GM19395 (cell line): ENCODE measurements at regions not wholly inside any gene's neighbourhood (a gene's known extent, or its start where the extent isn't known, plus 50 kb on each side); places are given as distances from the start of the nearest gene placed in this dataset.
A peak's percentile ranks its signal among the peaks of the same experiment; 100 is the strongest.

Source experiments
- ATAC-seq: cut with Tn5 transposase; IDR thresholded peaks from one replicate; pipeline ENCODE4 v1.9.1; 2021; ENCODE audit warnings: mild to moderate bottlenecking, moderate library complexity; ENCODE audit not compliant: unreplicated experiment

GRCh38 chr5:160961038-160961437 lies 109.0 kb upstream of the ATP10B start:
- ATAC-seq: no peak

DNA sequence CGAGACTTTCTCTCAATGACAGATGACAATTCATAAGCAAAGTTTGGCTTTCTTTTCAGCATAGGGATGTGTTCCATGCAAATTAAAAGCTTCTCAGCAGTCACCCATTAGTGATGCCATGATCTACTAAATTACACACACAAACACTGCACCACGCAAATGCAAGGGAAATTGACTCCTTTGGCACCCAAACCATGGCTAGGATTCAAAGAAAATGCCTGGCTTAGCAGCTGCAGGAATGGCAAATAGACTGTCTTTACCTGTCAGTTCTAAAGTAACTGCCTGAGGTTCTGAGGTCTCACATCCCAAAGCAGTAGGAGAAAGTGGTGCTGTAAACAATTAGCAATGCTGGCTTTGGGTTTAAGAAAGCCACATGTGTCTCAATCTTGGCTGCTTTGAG lies 108.6 kb upstream of the ATP10B start:
- no peak for ATAC-seq

GRCh38 chr5:160959804-160960203 lies 107.8 kb upstream of the ATP10B start:
- ATAC-seq: no peak

DNA sequence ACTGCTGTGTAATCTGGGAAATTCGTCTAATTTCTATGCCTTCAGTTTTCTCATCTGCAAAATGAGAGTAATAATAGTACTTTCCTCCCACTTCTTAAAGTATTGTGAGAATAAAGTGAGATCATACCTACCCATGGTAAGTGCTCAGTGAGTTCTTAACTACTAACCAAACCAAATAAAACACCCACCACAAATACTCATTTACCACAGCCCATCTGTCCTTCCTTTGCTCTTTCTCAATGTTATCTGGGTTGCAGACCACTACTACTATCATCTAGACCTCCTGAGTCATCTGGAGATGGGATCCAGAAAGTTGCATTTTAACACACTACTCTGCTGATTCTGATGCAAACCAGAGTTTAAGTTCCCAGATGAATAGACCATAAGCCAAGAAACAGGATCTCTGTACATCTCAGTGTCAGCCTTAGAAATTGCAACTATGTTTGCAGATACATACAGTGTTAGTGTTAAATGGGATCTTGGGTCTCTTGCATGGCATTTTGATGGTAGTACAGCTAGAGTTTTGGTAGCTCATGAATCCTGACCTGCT lies 105.4 kb upstream of the ATP10B start:
- ATAC-seq: peak; percentile 48

- ATAC-seq: no peak
Measured at GRCh38 chr5:160956051-160956450, 104.0 kb upstream of the ATP10B start.

DNA sequence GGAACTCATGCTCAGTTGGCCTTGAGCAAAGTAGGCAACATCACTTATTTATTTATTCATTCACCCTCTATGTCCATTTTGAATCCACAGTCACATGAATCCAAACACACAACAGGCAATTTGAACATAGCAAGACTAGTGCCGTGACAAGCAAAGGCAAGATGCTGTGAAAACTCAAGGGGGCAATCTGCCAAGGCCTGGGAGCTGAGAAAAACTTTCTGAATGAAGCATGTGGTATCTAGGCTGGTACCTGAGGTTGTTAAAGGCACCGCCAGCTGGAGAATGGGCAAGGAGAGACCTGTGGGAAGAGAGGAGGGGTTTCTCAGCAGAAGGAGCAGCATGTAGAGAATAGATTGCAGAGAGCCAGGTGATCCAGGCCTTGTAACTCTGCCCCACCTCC lies 98.3 kb upstream of the ATP10B start:
- no peak for ATAC-seq

- ATAC-seq: no peak
Measured at GRCh38 chr5:160940725-160941124, 88.7 kb upstream of the ATP10B start.

DNA sequence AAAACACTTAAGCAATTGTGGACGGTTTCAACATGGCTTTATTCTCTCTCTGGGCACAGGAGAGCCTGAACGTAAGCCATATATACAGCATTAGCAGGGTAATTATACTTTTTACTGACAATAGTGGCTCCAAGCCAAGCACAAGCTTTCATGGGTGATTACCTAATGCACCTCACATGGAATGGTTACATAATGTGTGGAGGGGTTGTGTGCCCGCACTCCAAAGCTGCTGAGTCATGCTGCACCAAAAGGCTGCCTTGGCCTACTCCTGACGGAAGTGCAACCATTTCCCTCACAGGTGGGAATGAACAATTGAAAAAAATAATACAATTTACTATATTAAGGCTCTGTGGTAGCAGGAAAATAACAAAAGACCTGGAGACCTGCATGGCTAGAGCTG lies 86.5 kb upstream of the ATP10B start:
- ATAC-seq: no peak

GRCh38 chr5:160937570-160937969 lies 85.6 kb upstream of the ATP10B start:
- no peak for ATAC-seq

- no peak for ATAC-seq
Measured at GRCh38 chr5:160935776-160936175, 83.8 kb upstream of the ATP10B start.

DNA sequence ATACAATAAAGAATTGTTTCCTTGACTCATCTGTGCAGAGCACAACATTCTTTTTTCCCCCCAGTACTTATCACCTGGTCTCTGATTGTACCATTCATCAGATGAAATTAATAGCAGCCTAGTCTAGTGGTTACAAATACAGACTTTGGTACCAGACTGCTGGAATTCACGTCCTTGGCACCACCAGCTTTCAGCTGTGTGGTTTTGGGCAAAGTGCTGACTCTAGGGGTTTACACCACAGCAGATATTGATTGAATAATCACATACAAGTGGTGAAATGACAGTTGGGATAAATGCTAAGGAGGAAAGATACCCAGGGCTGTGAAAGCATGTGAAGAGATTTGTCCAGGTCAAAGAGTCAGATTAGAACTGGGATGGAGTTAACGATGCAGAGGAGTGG lies 79.3 kb upstream of the ATP10B start:
- ATAC-seq: no peak

GRCh38 chr5:160930406-160930805 lies 78.4 kb upstream of the ATP10B start:
- ATAC-seq: no peak

DNA sequence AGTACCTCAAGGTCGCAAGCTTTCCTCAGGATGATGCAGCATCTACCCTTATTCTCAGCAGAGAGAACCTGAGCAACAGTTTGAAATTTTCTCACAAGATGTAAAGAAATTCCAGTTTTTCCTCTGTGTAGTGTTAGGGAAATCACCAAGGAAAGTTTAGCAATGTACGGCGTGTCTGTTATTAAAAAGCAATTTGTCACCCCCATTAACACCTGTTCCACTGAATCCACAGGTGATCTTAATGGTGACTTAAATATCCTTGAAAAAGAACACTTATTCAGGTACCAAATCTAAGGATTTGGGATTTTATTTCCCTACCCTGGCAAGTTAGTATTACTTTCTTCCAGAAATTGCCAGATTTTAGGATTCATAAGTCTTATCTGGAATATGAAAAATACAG lies 77.9 kb upstream of the ATP10B start:
- ATAC-seq: no peak

DNA sequence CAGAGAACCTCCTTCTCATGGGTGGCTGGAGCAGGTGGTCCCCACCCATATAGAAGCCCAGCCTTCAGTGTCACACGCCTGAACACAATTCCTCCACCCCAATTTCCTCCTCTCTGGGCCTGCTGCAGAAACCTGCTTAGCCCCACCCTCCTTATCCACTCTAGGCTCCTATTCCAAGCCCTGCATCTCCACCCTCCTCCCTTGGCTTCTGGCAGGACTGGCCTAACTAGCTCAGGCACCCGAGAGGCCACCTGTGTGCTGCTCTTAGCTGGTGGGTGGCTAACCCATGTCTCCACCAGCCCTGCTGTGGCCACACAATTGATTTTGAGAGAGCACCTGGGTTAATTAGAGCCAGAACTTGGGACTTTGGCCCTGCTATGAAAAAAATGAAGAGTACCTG lies 77.3 kb upstream of the ATP10B start:
- ATAC-seq: no peak

GRCh38 chr5:160926428-160926827 lies 74.4 kb upstream of the ATP10B start:
- ATAC-seq: no peak

GRCh38 chr5:160925281-160925680 lies 73.3 kb upstream of the ATP10B start:
- no peak for ATAC-seq

- ATAC-seq: no peak
Measured at GRCh38 chr5:160923936-160924710, 72.1 kb upstream of the ATP10B start.

DNA sequence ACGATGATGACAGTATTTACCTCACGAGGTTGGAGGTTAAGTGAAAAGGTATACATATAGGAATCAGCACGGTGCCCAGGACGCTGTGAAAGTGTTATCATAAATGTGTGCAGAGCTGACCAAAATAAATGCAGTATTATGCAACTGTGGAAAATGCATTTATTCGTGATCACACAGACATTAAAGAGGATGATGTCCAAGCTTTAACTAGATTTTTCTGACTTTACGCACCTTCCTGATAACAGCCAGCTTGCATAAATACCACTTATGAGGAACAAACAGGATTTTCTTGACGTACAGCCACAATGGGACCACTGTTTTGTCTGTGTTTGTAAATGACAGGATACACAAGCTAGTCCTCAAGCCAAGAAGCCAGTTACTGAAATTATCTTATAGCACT lies 71.4 kb upstream of the ATP10B start:
- no peak for ATAC-seq

GRCh38 chr5:160922311-160922710 lies 70.3 kb upstream of the ATP10B start:
- no peak for ATAC-seq

DNA sequence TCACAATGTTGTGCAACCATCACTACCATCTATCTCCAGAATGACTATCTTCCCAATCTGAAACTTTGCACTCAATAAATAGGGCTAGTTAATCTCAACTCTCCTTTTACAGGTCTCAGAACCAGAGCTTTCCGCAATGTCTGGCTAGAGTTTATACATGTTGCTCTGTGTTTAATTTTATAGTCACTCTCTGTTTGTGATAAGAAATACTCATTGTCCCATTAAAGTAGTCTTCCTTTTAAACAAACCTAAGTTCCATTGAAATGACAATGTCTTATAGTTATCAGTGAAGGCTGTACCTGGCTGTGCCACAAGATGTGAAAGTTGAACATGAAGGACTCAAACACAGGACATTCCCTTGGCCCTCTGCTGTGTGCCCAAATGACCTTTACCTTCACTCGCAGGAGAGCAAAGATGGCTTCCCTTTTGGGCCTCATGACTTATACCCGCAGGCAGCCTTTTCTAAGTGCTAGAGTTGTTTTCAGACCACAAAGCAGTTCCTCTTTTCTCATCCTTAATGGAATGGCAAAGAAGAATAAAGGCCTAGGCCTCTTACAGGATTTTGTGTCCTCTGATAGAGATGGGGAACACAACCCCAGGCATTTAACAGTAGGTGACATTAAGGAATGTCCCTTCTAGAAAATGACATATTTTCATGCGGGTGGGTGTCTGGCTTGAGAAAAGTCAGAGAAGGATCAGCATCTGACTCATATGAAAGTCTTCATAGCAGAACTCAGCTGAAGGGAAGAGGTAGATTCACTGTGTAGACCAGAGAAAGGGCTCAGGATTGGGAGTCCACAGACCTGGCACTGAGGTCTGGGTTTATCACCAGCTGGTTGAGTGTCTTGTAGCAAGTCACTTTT lies 69.6 kb upstream of the ATP10B start:
- ATAC-seq: no peak

DNA sequence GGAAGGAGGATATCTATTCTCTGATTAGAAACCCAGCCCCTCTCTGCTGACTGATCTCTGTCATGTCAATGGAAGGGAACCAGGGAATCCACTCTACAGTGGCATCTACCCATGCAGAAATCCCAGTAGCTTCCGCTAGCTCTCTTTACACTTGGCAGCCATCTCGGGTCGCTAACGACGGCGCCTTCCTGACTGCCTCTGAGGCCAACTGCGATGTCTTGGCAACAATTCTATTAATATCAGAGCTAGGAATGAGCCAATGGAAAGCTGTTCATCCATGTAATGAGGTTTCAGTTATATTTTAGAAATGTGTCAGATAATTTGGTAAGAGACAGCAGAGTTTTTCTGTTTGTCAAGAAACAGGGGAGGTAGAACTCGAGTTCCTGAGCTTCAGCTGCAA lies 67.6 kb upstream of the ATP10B start:
- no peak for ATAC-seq

DNA sequence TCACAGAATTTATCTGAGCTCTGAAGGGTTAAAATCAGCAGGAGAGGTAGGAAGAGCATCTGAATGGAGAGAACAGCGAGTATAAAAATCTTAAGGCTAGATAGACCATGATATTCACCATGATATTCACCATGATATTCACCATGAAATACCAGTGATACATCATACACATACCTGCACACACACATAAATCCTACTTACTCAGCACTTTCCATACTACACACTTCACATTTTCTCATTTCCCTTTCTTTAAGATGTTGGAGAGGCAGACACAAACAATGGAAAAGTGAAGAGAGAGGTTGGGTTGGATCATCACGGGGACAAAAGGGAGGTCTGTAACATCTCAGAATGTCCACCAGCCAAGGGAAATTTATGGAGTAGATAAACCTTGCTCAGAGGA lies 66.4 kb upstream of the ATP10B start:
- no peak for ATAC-seq
